Right atrium auricular region (tissue), 2 donors: ENCODE measurements at regions not wholly inside any gene's neighbourhood (a gene's known extent, or its start where the extent isn't known, plus 50 kb on each side); places are given as distances from the start of the nearest gene placed in this dataset.

Experiments used
- DNase-seq: peaks from one replicate; pipeline ENCODE4 v3.0.0-alpha.2; 2019; ENCODE audit warnings: low spot score
- H3K27ac ChIP-seq, 2 donors: fragments of 200-600 bp; sonication (generic); 1 replicate in 1 of 2; 2 replicates in 1 of 2; pipeline ENCODE4 v1.5.1; 2016 to 2019
- H3K27me3 ChIP-seq, 2 donors: fragments of 200-600 bp; sonication (generic); one replicate each; pipeline versions ENCODE4 v1.5.1 to v1.6.0; 2017 to 2019
- H3K36me3 ChIP-seq: fragments of 200-600 bp; sonication (generic); one replicate; pipeline ENCODE4 v1.5.1; 2016
- H3K4me1 ChIP-seq, 2 donors: fragments of 200-600 bp; sonication (generic); one replicate each; pipeline versions ENCODE4 v1.5.1 to v1.6.0; 2017 to 2019
- H3K4me3 ChIP-seq, 2 donors: fragments of 200-600 bp; sonication (generic); 1 replicate in 1 of 2; 2 replicates in 1 of 2; pipeline ENCODE4 v1.5.1; 2017 to 2019; ENCODE audit warnings: mild to moderate bottlenecking in 1 of 2, moderate library complexity in 1 of 2
- H3K9me3 ChIP-seq, 2 donors: fragments of 200-600 bp; sonication (generic); one replicate each; pipeline ENCODE4 v1.5.1; 2019
- TF ChIP-seq, protein P1 (sequence below), 2 donors: fragments of 200-600 bp; sonication (generic); IDR thresholded peaks; one replicate each; pipeline ENCODE4 v1.5.1; 2019; ENCODE audit warnings: antibody characterized with exemption in 2 of 2

DNA sequence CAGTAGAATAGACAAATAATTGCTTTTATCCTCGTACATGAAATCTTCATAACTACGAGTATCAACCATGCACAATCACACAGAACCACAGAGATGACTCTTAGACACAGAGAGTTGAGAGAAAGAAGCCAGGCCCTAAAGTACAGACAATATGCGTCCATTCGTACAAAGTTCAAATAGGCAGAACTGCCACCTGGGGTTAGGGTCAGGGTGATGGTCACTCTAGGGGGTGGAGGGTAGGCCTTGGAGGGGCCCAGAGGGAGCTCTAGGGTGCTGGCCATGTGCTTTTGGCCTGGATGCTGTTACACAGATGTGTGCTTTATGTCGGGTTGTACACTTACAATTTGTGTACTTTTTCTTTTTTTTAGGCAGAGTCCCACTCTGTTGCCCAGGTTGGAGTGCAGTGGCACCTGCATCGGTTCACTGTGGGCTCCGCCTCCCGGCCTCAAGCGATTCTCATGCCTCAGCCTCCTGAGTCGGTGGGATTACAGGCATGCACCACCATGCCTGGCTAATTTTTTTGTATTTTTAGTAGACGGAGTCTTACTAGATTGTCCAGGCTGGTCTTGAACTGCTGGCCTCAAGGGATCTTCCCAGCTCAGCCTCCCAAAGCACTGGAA is 65.9 kb upstream of the KLF13 start:
- H3K4me1 ChIP-seq, result peaks cover 0 to 26% of the 10 kb centered on the region in 2 donors
- H3K9me3 ChIP-seq, result no peaks in the 10 kb centered on the region
- no peaks in the 10 kb centered on the region for H3K27me3 ChIP-seq
- TF ChIP-seq, protein P1, sequence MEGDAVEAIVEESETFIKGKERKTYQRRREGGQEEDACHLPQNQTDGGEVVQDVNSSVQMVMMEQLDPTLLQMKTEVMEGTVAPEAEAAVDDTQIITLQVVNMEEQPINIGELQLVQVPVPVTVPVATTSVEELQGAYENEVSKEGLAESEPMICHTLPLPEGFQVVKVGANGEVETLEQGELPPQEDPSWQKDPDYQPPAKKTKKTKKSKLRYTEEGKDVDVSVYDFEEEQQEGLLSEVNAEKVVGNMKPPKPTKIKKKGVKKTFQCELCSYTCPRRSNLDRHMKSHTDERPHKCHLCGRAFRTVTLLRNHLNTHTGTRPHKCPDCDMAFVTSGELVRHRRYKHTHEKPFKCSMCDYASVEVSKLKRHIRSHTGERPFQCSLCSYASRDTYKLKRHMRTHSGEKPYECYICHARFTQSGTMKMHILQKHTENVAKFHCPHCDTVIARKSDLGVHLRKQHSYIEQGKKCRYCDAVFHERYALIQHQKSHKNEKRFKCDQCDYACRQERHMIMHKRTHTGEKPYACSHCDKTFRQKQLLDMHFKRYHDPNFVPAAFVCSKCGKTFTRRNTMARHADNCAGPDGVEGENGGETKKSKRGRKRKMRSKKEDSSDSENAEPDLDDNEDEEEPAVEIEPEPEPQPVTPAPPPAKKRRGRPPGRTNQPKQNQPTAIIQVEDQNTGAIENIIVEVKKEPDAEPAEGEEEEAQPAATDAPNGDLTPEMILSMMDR (IDR thresholded peaks at IDR 0.05), result no peak
- no peak for DNase-seq
- no peak overlapping the region for H3K27ac ChIP-seq
- H3K4me3 ChIP-seq, result no peak overlapping the region
- no peaks in the 10 kb centered on the region for H3K36me3 ChIP-seq

DNA sequence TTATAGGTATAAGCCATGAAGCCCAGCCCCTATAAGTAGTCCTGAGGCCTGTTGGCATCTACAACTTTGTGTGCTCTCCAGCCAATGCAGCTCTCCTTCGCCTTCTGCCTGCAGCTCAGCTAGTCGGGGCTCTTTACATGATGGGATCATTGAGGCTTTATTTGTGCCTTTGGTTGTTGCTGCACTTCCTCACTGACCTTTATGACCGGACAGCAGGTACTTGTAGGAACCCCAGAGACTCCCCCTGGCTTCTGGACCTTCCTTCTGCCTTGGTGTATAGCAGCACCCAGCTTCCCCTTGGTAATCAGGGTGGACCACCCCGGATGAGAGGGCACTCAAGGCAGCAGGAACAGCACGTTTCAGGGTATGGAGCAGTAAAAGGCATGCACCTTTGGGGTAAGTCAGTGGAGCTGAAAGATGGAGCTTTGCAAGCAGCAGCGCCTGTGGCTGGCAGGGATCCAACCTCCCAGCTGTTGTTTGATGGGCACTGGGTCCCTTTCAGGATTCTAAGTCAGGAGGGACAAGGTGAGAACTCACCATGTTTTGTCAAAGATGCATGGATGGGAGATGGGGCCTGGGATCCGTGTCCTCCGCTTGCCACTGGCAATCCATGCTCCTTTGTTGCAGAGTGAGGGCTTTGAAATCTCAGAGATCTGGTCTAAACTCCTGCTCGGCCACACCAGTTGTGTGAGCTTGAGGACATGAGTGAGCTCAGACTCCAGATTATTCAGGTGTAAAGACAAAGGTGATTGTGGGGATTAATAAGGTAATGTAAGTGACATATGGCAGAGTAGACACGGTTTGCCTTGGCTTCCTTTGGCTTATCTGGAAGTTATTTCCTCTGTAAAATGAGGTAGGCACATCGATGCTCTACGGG is 65.1 kb upstream of the KLF13 start:
- no peaks in the 10 kb centered on the region for H3K36me3 ChIP-seq
- no peak for DNase-seq
- H3K4me1 ChIP-seq, result peaks cover 0 to 29% of the 10 kb centered on the region in 2 donors
- no peaks in the 10 kb centered on the region for H3K9me3 ChIP-seq
- no peak overlapping the region for H3K4me3 ChIP-seq
- H3K27ac ChIP-seq, result no peak overlapping the region
- H3K27me3 ChIP-seq, result no peaks in the 10 kb centered on the region
- TF ChIP-seq, protein P1 (IDR thresholded peaks at IDR 0.05), result no peak

- TF ChIP-seq, protein P1 (IDR thresholded peaks at IDR 0.05), result no peak
- no peaks in the 10 kb centered on the region for H3K9me3 ChIP-seq
- no peak overlapping the region for H3K4me3 ChIP-seq
- DNase-seq, result peak; percentile 16
- no peak overlapping the region for H3K27ac ChIP-seq
- peaks cover 0 to 33% of the 10 kb centered on the region in 2 donors for H3K4me1 ChIP-seq
- no peaks in the 10 kb centered on the region for H3K27me3 ChIP-seq
- no peaks in the 10 kb centered on the region for H3K36me3 ChIP-seq
Observed at GRCh38 chr15:31262143-31262530, 64.5 kb upstream of the KLF13 start.

- no peaks in the 10 kb centered on the region for H3K9me3 ChIP-seq
- TF ChIP-seq, protein P1 (IDR thresholded peaks at IDR 0.05), result no peak
- H3K27me3 ChIP-seq, result no peaks in the 10 kb centered on the region
- H3K27ac ChIP-seq, result peak overlapping the region; percentile 40 to 57
- peak; percentile 66 for DNase-seq
- no peak overlapping the region for H3K4me3 ChIP-seq
- H3K4me1 ChIP-seq, result peaks cover 0 to 33% of the 10 kb centered on the region in 2 donors
- H3K36me3 ChIP-seq, result no peaks in the 10 kb centered on the region
Observed at GRCh38 chr15:31262901-31263671, 63.5 kb upstream of the KLF13 start.

DNA sequence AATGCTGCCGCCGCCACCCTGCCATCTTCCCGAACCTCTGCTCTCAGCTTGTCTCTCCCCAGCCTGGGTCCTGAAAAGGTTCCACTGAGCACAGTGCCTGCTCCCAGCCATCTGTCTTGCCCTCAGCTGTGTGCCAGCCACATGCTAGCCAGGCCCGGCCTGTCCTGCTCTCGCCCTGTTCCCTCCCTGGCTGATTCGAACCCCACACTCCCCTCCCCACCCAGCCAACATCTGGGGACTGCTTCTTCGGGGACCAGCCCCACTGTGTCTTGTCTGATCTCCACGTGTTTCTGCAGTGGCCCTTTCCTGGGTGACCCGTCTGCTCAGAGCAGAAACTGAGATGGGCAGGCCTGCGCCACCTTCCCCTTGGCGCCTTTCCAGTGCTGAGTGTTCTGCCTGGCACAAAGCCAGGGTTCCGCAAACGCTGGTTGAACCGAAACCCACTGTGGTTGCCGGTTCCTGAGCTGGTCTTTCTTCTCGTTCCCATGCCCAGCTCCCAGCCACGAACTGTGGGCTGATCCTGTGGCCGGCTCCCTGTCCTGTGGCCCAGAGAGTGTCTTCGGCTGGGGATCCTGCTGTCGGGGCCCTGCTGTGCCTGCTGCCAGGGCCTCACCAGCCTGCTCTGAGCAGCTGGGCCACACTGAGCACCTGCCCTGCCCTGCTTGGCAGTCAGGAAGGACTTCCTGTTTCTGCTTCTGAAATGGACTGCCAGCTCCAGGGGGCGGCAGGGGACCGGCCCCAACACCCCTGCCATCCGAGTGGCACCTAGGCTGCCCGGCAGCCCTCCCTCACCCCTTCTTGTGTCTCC is 62.7 kb upstream of the KLF13 start:
- no peak overlapping the region for H3K4me3 ChIP-seq
- peak overlapping the region; percentile 40 to 57 for H3K27ac ChIP-seq
- TF ChIP-seq, protein P1 (IDR thresholded peaks at IDR 0.05), result no peak
- peaks cover 0 to 33% of the 10 kb centered on the region in 2 donors for H3K4me1 ChIP-seq
- no peaks in the 10 kb centered on the region for H3K36me3 ChIP-seq
- no peaks in the 10 kb centered on the region for H3K9me3 ChIP-seq
- peak; percentile 74 for DNase-seq
- H3K27me3 ChIP-seq, result no peaks in the 10 kb centered on the region
